Testis (tissue), 2 donors: ENCODE measurements at regions not wholly inside any gene's neighbourhood (a gene's known extent, or its start where the extent isn't known, plus 50 kb on each side); places are given as distances from the start of the nearest gene placed in this dataset.

ENCODE experiments used
- POLR2A ChIP-seq: fragments of 450-650 bp; IDR thresholded peaks from one replicate; pipeline ENCODE4 v1.6.1; 2017; ENCODE audit warnings: antibody characterized with exemption, mild to moderate bottlenecking, moderate library complexity
- TF ChIP-seq, protein P1 (sequence below), 3 experiments: fragments of 450-650 bp in 2 of 3; fragments of 200-600 bp in 1 of 3; sonication (generic) in 1 of 3; IDR thresholded peaks; one replicate each; pipeline ENCODE4 v1.5.1; 2016 to 2019; ENCODE audit warnings: antibody characterized with exemption in 3 of 3, mild to moderate bottlenecking in 2 of 3, moderate library complexity in 1 of 3

DNA sequence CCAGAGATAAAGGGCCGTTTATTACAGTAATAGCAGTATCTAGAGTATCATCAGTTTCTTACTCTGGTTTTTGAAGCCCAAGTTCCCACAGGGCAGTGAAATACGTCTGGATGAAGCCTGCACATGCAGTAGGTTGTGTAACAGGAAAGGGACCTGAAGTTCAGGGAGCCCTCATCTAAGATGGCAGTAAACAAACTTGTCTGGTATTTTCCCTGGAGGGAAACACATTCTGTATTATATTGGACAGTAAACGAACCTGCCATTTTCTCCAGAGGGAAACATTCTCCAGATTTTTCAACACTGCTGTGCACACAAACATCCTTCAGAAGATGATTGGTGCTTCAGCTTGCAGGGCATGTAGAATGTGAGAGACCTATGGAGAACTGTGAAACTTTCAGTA, 189.9 kb downstream of the TFEC start:
- TF ChIP-seq, protein P1, sequence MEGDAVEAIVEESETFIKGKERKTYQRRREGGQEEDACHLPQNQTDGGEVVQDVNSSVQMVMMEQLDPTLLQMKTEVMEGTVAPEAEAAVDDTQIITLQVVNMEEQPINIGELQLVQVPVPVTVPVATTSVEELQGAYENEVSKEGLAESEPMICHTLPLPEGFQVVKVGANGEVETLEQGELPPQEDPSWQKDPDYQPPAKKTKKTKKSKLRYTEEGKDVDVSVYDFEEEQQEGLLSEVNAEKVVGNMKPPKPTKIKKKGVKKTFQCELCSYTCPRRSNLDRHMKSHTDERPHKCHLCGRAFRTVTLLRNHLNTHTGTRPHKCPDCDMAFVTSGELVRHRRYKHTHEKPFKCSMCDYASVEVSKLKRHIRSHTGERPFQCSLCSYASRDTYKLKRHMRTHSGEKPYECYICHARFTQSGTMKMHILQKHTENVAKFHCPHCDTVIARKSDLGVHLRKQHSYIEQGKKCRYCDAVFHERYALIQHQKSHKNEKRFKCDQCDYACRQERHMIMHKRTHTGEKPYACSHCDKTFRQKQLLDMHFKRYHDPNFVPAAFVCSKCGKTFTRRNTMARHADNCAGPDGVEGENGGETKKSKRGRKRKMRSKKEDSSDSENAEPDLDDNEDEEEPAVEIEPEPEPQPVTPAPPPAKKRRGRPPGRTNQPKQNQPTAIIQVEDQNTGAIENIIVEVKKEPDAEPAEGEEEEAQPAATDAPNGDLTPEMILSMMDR (IDR thresholded peaks at IDR 0.05): no peak
- no peak for TF ChIP-seq POLR2A
